GM18873 (cell line): ENCODE measurements at regions not wholly inside any gene's neighbourhood (a gene's known extent, or its start where the extent isn't known, plus 50 kb on each side); places are given as distances from the start of the nearest gene placed in this dataset.

Experiments used
- ATAC-seq: cut with Tn5 transposase; IDR thresholded peaks from one replicate; pipeline ENCODE4 v1.9.1; 2021; ENCODE audit warnings: mild to moderate bottlenecking, moderate library complexity, moderate number of reproducible peaks; ENCODE audit not compliant: unreplicated experiment, low FRiP score

DNA sequence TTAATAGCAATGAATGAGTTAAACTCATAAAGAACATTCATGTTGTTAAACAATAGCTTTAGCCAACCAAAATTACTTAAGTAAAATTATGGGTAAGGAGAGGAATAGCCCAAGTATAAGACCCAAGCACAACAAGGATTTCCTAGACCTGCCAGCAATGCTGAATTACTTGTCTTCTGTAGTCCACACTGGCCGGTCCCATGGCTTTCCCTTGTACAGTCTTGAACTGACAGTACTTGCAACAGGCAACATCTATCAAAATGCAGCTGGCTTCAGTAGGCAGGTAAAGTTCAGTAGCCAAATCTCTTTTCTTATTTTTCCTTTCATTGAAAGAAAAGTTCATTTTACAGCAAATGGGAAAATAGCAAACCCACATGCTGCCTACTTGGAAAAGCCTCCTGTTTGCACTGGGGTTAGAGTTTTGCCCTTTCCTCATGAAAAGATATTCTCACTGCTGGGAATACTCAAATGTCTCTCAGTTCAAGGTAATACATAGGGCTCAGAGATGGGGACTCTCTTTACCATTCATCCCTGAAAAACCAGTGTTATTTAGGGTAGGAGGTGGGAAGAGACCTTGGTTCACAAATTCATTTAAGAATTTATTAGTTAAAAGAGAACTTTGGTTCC is 222.8 kb downstream of the TTLL7 start:
- no peak for ATAC-seq

DNA sequence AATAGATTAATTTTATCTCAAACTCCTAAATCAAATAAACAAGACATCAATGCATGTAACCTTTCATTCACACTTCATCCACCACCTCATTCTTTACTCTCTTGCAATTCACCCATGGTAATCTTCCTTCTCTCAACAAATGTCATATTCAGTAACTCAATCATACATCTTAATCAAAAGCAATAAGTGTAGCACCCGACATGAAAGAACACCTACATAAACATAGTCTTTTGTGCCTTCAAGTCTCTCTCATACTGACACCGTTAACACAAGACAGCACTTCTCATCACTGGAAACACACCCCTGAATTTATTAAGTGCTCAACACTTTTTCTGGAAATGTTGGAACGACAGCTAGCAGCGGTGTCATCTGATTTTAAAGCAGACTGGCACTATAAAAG is 225.9 kb downstream of the TTLL7 start:
- ATAC-seq, result no peak

DNA sequence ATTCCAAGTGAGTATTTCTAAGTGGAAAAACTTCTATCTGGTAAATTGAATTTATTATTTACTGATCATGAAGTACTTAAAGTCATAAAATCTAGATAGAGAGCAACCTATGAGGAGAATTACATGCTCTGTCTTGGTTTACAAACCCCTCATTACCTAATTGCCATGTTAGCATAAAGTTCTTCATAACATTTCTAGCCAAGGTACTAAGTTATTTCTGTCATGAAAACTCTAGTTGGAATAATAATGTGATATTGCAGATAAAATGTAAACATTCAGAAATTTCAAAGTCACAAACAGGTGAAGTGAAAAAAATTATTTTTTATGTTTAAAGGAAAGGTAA is 228.6 kb downstream of the TTLL7 start:
- no peak for ATAC-seq

DNA sequence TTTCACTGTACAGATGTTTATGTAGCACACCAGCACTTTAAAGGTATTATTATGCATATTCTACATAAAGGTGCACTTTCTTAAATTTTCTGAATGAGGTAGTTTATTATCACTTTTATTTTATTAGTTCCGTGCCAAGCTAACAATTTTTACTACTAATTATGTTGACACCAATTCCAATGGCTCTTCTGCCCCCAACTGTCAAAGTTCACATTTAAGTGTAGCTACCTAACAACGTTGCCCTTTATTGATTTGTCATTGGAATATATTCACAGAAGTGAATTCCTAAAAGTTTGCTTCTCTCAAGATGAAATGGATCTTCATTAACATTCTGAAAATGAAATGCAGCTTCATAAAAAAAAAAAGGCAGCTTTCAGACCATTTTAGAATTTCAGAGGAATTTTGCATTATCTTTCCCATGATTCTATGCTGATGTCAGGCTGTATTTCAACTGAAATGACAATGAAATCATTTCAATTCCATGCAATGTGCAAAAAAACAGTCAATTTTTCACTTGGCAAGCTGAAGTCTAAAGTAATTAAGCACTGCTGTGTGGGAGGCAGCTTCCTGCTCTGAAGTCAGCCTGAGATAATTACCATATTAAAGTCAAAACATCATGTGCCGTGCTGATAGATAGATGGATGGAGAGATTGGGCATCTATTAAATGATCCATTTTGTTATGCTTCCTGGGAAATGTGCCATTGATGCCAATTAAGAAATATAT is 229.2 kb downstream of the TTLL7 start:
- ATAC-seq, result no peak

DNA sequence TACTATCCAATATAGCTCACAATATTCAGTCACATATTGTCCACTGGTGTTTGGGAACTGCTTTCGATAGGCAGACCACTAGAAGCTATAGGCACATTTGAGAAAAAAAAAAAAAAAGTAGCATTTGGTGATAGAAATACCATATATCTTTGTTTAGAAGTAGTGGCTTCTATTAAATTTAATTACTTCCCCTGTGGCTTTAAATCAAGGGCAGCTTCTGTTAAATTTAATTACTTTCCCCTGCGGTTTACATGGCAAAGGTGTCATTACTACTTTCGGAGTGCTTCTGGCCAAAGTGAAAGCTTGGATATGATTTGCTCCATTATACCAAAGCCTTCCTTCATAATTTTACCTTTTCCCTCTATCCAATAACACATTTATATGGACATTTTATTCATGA is 229.9 kb downstream of the TTLL7 start:
- ATAC-seq, result no peak

DNA sequence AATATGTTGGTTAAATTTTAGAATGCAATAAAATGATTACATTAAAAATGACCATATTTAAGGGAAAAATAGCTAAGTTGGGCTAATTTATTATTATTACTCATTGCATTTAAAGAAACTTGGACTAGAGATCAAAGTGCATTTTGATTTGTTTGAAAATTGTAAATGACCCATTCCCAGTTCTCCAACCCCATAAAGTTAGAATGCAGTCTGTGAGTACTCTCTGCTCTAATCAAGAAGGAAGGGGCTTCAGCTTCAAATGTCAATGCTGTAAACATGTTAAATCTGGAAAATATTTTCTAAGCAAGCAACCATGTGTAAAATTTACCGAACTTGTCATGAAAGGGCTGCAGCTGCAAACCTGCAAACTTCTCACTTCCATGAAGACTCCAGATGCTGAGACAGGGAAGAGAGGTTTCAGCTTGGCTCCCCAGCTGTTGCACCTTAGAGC is 232.7 kb downstream of the TTLL7 start:
- no peak for ATAC-seq

DNA sequence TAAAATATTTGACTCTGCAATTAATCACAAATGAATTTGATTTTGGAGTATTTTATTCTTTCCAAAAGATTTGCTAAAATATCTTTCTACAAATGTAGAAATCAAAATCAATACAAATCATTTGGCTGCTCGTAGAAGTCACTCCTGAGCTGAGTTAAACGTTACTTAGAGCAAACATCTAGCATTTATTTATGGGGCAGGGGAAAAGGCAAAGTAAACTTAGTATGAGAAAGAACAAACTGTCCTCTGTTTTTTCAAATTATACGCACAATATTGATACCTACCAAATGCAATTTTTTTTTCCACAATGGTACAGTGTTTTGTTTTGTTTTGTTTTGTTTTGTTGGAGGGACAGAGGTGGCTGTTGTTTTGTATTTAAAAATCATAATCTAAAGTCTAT is 233.8 kb downstream of the TTLL7 start:
- no peak for ATAC-seq

DNA sequence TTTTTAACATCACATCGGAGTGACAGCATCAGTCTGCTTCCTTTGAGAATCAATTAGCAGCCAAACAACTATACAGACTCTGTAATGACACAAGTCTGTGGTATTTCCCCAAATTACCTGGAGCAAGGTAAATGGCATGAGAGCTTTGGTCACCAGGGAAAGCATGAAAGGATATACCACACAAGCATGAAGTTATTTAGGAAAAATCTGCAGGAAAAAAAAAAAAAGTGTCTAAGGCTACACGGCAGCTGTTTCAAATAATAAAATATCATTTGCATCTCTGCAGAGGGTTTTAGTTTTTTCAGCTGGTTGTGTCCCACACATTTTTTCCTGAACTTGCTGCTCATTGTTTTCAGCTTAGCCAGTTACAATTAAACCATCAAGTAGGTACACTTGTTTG is 234.7 kb downstream of the TTLL7 start:
- ATAC-seq, result no peak

DNA sequence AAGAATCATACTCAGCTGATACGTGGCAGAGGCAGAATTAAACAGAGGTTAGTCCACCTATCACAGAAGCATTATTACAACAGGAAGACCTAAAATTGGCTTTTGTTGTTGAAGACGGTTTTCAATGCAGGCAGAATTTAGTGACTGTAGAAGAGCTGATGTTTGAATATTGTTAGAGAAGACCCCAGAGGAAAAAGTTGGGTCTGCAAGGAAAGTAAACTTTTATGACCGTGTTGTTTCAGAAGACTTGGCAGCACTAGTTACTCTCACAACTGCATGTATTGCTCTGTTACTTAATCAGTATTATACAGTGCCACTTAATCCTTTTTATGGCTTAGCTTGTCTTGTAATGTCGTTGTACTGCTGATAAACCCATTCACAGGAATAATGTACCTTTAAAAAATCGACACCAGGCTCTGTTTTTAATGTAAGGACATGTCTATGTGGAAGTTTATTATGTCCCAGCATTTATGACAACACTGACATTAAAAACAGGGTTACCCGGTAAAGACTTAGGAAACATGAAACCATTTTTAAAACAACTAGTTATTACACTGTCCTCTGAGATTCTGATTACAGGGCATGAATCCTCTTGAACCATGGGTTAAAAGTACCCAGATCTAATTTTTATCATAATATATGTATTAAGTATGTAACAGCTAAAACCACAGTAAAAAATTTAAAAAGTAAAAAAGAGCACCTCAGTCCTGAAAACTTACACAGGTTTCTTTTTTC is 235.4 kb downstream of the TTLL7 start:
- ATAC-seq, result no peak

DNA sequence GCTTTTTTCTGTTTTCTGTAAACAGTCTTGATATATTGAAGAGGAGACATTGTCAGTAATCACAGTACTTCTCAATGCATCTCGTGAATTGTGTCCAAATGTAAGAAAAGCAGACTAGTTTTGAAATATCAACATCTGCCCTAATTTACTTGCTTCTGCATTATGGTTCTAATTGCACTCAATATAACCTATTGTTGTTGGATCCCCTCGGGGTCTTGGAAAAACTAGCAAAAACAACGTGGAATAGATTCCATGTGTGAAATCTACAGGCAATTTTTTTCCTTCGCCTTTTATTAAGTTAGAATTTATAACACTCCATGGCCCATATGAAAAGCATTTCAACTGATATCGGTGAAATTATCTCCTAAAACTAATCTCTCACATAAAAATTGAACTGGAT is 236.5 kb downstream of the TTLL7 start:
- no peak for ATAC-seq

DNA sequence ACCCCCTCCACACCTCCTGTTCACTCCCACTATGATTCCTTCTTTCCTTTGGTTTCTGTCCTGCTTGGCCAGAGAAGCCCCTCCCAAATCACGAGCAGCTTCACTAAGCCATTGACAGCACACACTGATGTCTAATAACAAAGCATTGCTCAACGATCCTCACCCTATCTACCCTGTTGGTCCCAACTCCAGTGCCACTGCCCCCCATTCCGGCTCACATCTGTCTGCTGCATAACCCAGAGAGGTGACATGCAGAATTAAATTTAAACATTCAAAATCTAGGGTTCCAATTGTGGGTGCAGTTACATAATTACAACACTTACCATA is 236.9 kb downstream of the TTLL7 start:
- no peak for ATAC-seq

DNA sequence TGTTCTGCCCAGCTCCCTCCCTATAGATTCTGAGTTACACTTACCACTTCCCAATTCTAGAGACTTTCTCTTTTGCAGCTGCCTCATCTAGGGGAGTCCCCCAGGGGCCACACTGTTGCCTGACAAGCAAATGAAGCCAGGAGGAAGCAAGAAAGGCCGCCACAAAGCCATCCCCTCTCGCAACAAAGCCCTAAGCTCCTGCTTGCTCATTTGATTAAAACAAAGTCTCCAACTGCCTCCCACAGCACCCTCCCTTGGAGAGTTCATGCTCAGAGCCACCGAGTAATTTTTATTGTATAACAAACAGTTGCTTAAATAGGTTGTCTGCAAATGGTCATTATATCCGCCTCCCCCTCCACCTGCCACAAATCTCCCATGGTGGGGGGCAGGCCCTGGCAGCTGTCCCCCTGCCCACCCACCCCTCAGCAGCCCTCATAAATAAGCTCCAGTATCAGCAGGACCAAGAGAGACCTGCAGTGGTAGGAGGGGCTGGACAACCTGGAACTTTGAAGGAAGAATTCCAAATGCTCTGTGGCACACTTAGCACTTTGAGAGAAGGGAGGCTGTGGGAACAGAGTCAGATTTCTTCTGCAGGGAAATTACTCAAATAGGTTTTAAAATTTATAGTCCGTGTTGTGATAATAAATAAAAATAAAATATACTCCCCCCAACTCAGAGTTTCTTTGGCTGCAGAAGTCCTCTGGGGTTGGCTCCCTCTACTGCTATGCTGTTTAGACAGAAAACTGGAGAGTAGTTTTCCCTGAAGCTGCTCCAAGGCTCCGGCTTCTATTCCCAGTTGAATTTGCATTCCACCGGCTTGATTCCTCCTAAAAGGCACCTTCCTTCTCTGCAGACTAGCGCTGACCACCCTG is 237.5 kb downstream of the TTLL7 start:
- ATAC-seq, result peak; percentile 99

DNA sequence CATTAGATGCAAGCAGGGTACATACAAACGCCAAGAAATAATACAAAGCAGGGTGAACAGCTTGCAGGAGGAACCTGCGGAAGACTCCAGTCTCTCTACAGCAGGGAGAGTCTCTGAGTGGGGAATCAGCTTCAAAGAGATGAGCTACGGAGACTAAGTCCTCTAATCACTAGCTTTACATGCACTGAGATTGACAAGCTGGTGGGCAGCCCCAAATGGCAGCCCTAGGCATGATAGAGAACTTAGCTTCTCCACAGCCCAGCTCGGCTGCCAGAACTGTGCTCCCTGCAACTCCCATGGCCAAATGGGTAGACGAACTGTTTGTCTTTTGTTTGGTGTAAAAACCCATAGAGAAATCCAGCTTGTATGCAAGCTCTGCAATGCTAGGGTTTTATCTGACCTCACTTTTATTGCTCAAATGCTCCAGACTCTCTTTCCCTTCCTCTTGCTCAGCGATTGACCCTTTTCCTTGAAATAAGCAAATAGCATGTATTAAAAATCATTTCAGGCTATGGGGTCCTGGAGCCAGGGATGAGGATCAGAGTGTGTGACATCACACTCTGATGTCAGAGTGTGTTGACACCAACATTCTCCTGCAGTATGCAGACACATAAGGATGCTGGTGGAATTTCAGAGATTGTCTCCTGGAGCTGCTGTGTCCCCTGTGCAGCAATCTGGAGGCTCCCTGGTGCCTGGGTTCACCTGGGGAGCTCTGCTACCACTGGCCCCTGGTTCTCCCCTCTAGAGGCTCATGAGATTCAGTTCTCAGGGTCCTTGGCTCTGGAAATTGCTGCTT is 238.5 kb downstream of the TTLL7 start:
- ATAC-seq, result no peak

DNA sequence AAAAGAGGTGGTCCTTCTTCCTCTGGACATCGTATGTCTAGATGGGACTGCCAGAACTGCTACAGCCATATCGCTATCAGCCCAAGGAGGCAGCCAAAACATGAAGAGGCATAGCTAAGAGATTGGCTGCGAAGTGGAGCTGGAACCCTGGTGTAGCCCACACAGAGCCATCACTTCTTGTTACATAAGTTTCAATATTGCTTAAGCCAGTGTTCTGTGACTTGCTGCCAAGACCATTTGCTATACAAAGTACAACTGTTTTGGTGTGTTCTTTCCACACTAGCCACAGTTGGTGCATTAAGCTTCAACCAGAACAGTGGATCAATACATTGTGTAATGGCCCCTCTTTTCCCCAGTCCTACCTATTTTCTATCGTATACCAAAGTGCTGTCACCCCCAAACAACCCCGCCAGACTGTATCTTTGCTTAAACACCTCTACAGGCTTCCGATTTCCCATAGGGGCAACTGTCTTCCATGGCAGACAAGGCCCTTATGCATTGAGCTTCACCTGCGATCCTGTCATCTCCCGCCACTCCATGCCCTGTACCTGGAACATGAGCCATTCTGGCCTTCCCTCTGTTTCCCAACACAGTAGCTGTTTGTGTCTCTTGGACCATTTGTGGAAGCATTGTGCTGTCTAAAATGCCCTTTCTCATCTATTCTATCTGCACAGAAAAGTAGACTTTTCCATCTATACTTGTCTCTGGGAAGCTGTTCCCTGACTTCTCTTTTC is 241.8 kb downstream of the TTLL7 start:
- ATAC-seq, result no peak

DNA sequence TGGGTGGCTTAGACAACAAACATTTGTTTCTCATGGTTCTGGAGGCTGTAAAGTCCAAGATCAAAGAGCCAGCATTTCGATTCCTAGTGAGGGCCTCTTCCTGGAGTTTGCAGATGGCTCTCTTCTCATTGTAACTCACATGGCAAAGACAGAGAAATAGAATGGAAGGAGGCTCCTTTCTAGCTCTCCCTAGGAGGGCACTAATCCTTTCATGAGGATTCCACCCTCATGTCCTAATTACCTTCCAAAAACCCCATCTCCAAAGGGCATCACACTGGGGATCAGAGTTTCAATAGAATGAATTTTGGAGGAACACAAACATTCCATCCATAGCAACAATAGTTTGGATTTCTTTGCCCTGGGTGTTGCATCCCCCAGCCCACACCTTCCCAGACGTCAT is 247.3 kb downstream of the TTLL7 start:
- no peak for ATAC-seq

DNA sequence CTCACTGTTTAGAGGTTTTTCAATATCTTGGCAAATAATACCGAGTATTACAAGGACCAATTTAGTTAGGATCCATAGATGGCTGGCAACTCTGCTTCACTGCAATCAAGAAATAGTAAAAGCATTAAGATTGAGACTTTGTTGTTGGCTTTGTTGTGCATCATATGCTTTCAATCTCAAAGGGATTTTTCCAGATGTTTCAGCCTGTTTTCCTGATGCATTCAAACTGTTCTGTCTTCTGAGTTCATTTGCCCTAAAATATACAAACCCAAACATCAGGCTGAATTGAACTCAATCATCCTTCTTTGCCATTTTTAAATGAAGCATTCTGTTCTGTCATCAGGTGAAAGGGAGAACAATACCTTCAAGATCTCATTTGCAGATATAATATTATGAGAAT is 248.7 kb downstream of the TTLL7 start:
- ATAC-seq, result no peak

DNA sequence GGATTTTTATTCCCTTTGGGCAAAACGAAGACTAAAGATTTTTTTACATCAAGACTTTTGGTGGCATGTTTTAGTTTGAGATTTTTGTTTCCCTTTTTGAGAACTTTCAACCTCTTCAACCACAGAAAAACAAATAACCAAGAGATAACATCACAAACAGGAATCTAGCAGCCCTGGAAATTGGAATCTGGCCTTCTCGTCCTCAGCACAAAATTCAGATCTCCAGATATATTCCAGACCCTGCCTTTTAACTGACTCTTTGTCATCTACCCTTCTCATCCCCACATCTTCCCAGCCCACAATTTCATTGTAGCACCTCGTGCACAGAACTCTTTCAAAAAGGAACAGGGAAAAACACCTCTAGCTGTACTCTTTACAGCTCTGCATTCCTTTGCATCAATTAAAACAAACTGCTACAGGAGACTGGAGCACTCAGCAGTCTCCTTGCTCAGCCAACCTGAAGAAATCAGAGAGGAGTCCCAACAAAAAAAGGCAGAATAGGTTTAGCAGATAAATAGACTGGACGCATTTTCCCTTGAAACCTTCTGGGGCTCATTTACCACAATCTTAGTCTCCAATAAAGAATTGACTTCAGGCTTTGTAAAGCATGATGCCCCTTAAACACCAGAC is 251.0 kb downstream of the TTLL7 start:
- no peak for ATAC-seq

DNA sequence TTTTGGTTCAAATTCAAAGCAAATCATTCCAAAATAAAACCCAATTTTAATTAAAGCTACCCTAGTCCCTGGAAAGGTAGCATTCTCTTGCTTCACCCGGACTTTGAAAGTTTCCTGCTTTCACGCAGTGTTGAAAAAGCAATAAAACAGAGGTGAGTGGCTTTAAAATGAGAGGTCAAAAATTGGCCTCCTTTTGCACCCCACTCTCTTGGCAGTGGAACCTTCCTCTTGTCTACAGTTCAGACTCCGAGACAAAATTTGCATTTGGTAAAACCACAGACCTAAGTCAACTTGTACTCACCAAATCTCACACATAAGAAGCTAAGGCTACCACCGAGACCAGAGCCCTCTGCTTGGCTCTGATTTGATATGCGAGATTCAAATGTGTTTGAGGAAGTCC is 252.7 kb downstream of the TTLL7 start:
- ATAC-seq, result no peak

DNA sequence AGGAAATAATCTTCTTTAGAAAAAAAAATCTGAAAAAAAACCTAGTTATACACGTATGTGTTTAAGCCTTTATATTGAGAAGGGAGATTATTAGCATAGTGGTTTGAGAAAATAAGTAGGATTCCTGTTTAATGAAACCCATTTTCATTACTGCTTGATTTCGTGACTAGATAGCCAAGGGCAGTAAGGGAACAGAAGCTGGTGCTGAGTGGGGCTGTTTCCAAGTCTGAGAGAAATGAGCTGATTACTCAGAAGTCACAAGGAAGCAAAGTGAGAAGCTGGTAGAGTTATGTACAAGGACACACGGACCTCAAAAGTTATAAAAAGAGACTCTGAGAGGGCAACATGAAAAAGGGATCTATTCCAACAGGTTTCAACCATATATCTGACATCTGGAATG is 256.5 kb downstream of the TTLL7 start:
- no peak for ATAC-seq
